Mammary epithelial cell (primary cell): ENCODE measurements at regions not wholly inside any gene's neighbourhood (a gene's known extent, or its start where the extent isn't known, plus 50 kb on each side); places are given as distances from the start of the nearest gene placed in this dataset.

Source experiments
- CTCF ChIP-seq, 2 donors: IDR thresholded peaks in 1 of 2; conservative IDR thresholded peaks in 1 of 2; 2 replicates each; pipeline ENCODE4 v1.5.1; 2011 to 2012; ENCODE audit warnings: inconsistent platforms in 2 of 2, low read length in 2 of 2, mild to moderate bottlenecking in 2 of 2, control low read depth in 1 of 2, low read depth in 1 of 2; ENCODE audit not compliant: insufficient read depth in 1 of 2; ENCODE audit errors: extremely low read depth in 1 of 2
- EZH2 ChIP-seq: IDR thresholded peaks from 2 replicates; pipeline ENCODE4 v1.6.1; 2012; ENCODE audit warnings: low read length, inconsistent platforms, borderline replicate concordance

GRCh38 chr4:164009435-164009834 is 514.9 kb downstream of the TMA16 start:
- TF ChIP-seq CTCF (conservative IDR thresholded peaks at IDR 0.05 in 1 of 2, IDR thresholded peaks at IDR 0.05 in 1 of 2; ENCODE audit: extremely low read depth in 1 of 2, insufficient read depth in 1 of 2, low read depth in 1 of 2, low read length in 2 of 2) (no peak), EZH2 (no peak)
